GM13977 (cell line): ENCODE measurements at regions not wholly inside any gene's neighbourhood (a gene's known extent, or its start where the extent isn't known, plus 50 kb on each side); places are given as distances from the start of the nearest gene placed in this dataset.

Source experiments
- DNase-seq: peaks from one replicate; pipeline ENCODE4 v3.0.0; 2012; ENCODE audit warnings: low spot score
- in situ Hi-C: fragments of 300-500 bp; cut with MboI; formaldehyde crosslinking; loops from one replicate; pipeline ENCODE4 v1.12.0; 2022; ENCODE audit warnings: low sequenced_read_pairs, low pct_unique_long_range_greater_than_20kb, mixed read lengths, inconsistent platforms; ENCODE audit not compliant: unreplicated experiment
- TF ChIP-seq, protein P1 (sequence below): IDR thresholded peaks from 2 replicates; pipeline ENCODE4 v1.5.1; 2012; ENCODE audit warnings: mild to moderate bottlenecking, control low read depth; ENCODE audit not compliant: insufficient read depth; ENCODE audit errors: extremely low read depth, missing control alignments

GRCh38 chr2:12223732-12224131 lies 477.3 kb downstream of the LPIN1 start:
- TF ChIP-seq, protein P1, sequence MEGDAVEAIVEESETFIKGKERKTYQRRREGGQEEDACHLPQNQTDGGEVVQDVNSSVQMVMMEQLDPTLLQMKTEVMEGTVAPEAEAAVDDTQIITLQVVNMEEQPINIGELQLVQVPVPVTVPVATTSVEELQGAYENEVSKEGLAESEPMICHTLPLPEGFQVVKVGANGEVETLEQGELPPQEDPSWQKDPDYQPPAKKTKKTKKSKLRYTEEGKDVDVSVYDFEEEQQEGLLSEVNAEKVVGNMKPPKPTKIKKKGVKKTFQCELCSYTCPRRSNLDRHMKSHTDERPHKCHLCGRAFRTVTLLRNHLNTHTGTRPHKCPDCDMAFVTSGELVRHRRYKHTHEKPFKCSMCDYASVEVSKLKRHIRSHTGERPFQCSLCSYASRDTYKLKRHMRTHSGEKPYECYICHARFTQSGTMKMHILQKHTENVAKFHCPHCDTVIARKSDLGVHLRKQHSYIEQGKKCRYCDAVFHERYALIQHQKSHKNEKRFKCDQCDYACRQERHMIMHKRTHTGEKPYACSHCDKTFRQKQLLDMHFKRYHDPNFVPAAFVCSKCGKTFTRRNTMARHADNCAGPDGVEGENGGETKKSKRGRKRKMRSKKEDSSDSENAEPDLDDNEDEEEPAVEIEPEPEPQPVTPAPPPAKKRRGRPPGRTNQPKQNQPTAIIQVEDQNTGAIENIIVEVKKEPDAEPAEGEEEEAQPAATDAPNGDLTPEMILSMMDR = no peak
- in situ Hi-C loops = no loop called here
- DNase-seq = no peak

DNA sequence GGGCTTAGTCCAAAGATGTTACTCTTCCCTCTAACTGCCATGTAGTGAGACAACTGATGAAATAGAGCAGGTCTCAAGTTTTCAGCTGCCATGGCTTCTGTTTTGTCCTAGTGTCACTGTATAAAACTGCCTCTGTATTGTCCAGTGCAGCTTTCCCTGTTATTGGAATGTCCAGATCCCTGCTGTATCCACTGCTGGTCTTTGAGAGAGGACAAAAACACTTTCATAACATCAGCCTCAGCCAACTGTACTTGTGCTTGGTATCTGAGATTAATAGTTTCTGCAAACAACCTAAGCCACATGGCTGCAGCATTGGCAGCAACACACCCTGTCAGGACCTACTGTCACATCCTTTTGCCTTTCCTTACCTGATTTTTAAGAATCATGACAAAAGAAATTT lies 480.2 kb downstream of the LPIN1 start:
- no peak for DNase-seq
- in situ Hi-C loops = no loop called here
- TF ChIP-seq, protein P1 = no peak

GRCh38 chr2:12227941-12228608 lies 481.6 kb downstream of the LPIN1 start:
- in situ Hi-C loops = no loop called here
- DNase-seq = no peak
- TF ChIP-seq, protein P1 = no peak

GRCh38 chr2:12231288-12231687 lies 484.9 kb downstream of the LPIN1 start:
- in situ Hi-C loops = no loop called here
- no peak for DNase-seq
- TF ChIP-seq, protein P1 = no peak

GRCh38 chr2:12232876-12233275 lies 483.9 kb upstream of the TRIB2 start:
- in situ Hi-C loops = no loop called here
- TF ChIP-seq, protein P1 = no peak

GRCh38 chr2:12236136-12236844 lies 480.4 kb upstream of the TRIB2 start:
- DNase-seq = no peak
- in situ Hi-C loops = no loop called here
- TF ChIP-seq, protein P1 = no peak

More at GRCh38 chr2:12232876-12233275, 483.9 kb upstream of the TRIB2 start:
- no peak for DNase-seq
